Tibial artery (tissue), 4 donors: ENCODE measurements at regions not wholly inside any gene's neighbourhood (a gene's known extent, or its start where the extent isn't known, plus 50 kb on each side); places are given as distances from the start of the nearest gene placed in this dataset.

Source experiments
- DNase-seq, 2 donors: peaks; one replicate each; pipeline ENCODE4 v3.0.0-alpha.2; 2019
- H3K27ac ChIP-seq, 2 donors: fragments of 200-600 bp; sonication (generic) in 1 of 2; 1 replicate in 1 of 2; 2 replicates in 1 of 2; pipeline ENCODE4 v1.5.1; 2018 to 2019; ENCODE audit warnings: mild to moderate bottlenecking in 1 of 2
- H3K27me3 ChIP-seq, 2 donors: fragments of 200-600 bp; sonication (generic) in 1 of 2; one replicate each; pipeline versions ENCODE4 v1.5.1 to v1.6.0; 2016 to 2019
- H3K36me3 ChIP-seq, 3 donors: fragments of 200-600 bp; sonication (generic) in 2 of 3; one replicate each; pipeline ENCODE4 v1.5.1; 2016 to 2019; ENCODE audit warnings: mild to moderate bottlenecking in 2 of 3
- H3K4me1 ChIP-seq, 4 donors: fragments of 200-600 bp; sonication (generic) in 2 of 4; 1 replicate in 3 of 4; 2 replicates in 1 of 4; pipeline ENCODE4 v1.5.1; 2016 to 2019
- H3K4me3 ChIP-seq, 2 donors: fragments of 200-600 bp; sonication (generic) in 1 of 2; 1 replicate in 1 of 2; 2 replicates in 1 of 2; pipeline ENCODE4 v1.5.1; 2018 to 2019; ENCODE audit warnings: mild to moderate bottlenecking in 2 of 2
- H3K9me3 ChIP-seq, 3 donors: fragments of 200-600 bp; sonication (generic) in 1 of 3; one replicate each; pipeline ENCODE4 v1.5.1; 2016 to 2019
- intact Hi-C: fragments of 100-400 bp; cut with DNase I; formaldehyde crosslinking; loops from one replicate; pipeline ENCODE4 v1.15.0; 2023; ENCODE audit warnings: low total_unique reads
- TF ChIP-seq, protein P1 (sequence below), 2 experiments: fragments of 200-600 bp in 1 of 2; fragments of 450-650 bp in 1 of 2; IDR thresholded peaks; one replicate each; pipeline ENCODE4 v1.5.1; 2017 to 2019; ENCODE audit warnings: antibody characterized with exemption in 2 of 2, mild to moderate bottlenecking in 1 of 2, moderate library complexity in 1 of 2

GRCh38 chr11:90836031-90836430 is 613.2 kb upstream of the CHORDC1 start:
- H3K4me1 ChIP-seq = no peaks in the 10 kb centered on the region
- no peak for DNase-seq
- no peaks in the 10 kb centered on the region for H3K36me3 ChIP-seq
- no peaks in the 10 kb centered on the region for H3K27me3 ChIP-seq
- intact Hi-C loops = no loop called here
- TF ChIP-seq, protein P1, sequence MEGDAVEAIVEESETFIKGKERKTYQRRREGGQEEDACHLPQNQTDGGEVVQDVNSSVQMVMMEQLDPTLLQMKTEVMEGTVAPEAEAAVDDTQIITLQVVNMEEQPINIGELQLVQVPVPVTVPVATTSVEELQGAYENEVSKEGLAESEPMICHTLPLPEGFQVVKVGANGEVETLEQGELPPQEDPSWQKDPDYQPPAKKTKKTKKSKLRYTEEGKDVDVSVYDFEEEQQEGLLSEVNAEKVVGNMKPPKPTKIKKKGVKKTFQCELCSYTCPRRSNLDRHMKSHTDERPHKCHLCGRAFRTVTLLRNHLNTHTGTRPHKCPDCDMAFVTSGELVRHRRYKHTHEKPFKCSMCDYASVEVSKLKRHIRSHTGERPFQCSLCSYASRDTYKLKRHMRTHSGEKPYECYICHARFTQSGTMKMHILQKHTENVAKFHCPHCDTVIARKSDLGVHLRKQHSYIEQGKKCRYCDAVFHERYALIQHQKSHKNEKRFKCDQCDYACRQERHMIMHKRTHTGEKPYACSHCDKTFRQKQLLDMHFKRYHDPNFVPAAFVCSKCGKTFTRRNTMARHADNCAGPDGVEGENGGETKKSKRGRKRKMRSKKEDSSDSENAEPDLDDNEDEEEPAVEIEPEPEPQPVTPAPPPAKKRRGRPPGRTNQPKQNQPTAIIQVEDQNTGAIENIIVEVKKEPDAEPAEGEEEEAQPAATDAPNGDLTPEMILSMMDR (IDR thresholded peaks at IDR 0.05) = no peak
- H3K4me3 ChIP-seq = no peak overlapping the region
- no peak overlapping the region for H3K27ac ChIP-seq
- no peaks in the 10 kb centered on the region for H3K9me3 ChIP-seq

- Histone ChIP-seq H3K27ac (no peak overlapping the region), H3K36me3 (no peaks in the 10 kb centered on the region), H3K4me3 (no peak overlapping the region), H3K27me3 (no peaks in the 10 kb centered on the region), H3K4me1 (no peaks in the 10 kb centered on the region), H3K9me3 (no peaks in the 10 kb centered on the region)
- TF ChIP-seq, protein P1 (IDR thresholded peaks at IDR 0.05) = no peak
- DNase-seq = no peak
- intact Hi-C loops = no loop called here
Measured at GRCh38 chr11:90823446-90823845, 600.6 kb upstream of the CHORDC1 start.

DNA sequence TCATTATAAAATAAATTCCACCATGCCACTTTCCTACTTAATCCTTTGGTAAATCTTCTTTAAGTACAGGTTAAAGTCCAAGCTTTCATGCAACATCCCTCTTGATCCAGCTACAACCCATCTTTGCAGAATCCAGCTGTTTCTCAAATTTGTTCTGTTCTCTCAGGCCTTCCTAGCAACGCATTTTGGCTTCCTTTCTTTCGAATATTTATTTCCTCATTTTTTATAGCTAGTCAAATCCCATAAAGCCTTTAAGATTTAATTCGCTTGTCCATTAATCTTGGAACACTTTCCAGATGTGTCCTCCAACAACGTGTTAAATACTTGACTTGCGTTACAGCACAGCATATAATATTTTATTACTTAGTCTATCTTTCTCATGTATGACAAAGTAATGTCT is 600.1 kb upstream of the CHORDC1 start:
- TF ChIP-seq, protein P1 (IDR thresholded peaks at IDR 0.05) = no peak
- no peaks in the 10 kb centered on the region for H3K36me3 ChIP-seq
- no peaks in the 10 kb centered on the region for H3K4me1 ChIP-seq
- no peak overlapping the region for H3K4me3 ChIP-seq
- intact Hi-C loops = no loop called here
- no peak overlapping the region for H3K27ac ChIP-seq
- DNase-seq = no peak
- H3K9me3 ChIP-seq = no peaks in the 10 kb centered on the region
- no peaks in the 10 kb centered on the region for H3K27me3 ChIP-seq

- H3K36me3 ChIP-seq = no peaks in the 10 kb centered on the region
- no peak overlapping the region for H3K4me3 ChIP-seq
- TF ChIP-seq, protein P1 (IDR thresholded peaks at IDR 0.05) = no peak
Measured at GRCh38 chr11:90818196-90818745, 595.4 kb upstream of the CHORDC1 start.

DNA sequence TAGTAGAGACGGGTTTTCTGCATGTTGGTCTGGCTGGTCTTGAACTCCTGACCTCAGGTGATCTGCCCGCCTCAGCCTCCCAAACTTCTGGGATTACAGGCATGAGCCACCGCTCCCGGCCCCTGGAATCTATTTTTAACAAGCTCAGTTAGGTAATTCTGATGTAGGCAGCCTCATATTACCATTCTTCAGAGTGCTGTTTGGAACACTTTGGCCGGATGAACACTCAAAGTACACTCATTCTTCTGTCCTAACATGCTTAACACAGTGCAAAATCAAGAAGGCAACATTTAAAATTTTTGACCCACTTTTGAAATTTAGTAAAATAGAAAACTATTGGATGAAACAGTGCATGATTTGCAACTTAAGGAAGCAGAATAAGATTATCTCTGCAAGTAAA is 586.7 kb upstream of the CHORDC1 start:
- intact Hi-C loops = no loop called here
- no peak overlapping the region for H3K27ac ChIP-seq
- H3K36me3 ChIP-seq = no peaks in the 10 kb centered on the region
- H3K4me3 ChIP-seq = no peak overlapping the region
- TF ChIP-seq, protein P1 (IDR thresholded peaks at IDR 0.05) = no peak
- DNase-seq = no peak
- no peaks in the 10 kb centered on the region for H3K27me3 ChIP-seq
- H3K9me3 ChIP-seq = no peaks in the 10 kb centered on the region
- no peaks in the 10 kb centered on the region for H3K4me1 ChIP-seq

More at GRCh38 chr11:90818196-90818745, 595.4 kb upstream of the CHORDC1 start:
- H3K27ac ChIP-seq = no peak overlapping the region
- intact Hi-C loops = no loop called here
- H3K4me1 ChIP-seq = no peaks in the 10 kb centered on the region
- no peaks in the 10 kb centered on the region for H3K27me3 ChIP-seq
- no peaks in the 10 kb centered on the region for H3K9me3 ChIP-seq
- DNase-seq = no peak

DNA sequence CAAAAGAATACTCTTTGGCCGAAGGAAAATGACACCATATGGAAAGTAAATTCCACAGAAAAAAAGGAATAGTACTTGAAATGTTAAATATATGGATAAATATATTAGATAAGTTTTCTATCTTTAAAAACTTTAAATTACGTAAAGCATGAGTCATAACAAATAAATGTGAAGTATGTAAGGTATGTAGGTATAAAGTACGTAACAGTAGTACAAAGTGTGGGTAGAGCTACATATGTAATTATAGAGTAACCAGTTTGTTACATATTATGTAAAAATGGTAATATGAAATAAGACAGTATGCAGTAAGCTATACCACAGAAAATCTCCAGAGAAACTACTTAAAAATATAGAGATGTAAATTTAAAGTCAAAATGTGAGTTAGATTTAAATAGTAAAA is 582.3 kb upstream of the CHORDC1 start:
- H3K9me3 ChIP-seq = no peaks in the 10 kb centered on the region
- H3K27ac ChIP-seq = no peak overlapping the region
- no peak overlapping the region for H3K4me3 ChIP-seq
- TF ChIP-seq, protein P1 (IDR thresholded peaks at IDR 0.05) = no peak
- H3K4me1 ChIP-seq = no peaks in the 10 kb centered on the region
- intact Hi-C loops = no loop called here
- H3K36me3 ChIP-seq = no peaks in the 10 kb centered on the region
- DNase-seq = no peak
- H3K27me3 ChIP-seq = no peaks in the 10 kb centered on the region
